PC-3 (cell line): ENCODE measurements at regions not wholly inside any gene's neighbourhood (a gene's known extent, or its start where the extent isn't known, plus 50 kb on each side); places are given as distances from the start of the nearest gene placed in this dataset.

ENCODE experiments used
- ATAC-seq: fragments of 200-7000 bp; cut with Tn5 transposase; 2 replicates; pipeline ENCODE4 v1.9.1; 2020; ENCODE audit warnings: mild to moderate bottlenecking, moderate library complexity
- BruUV-seq: library from RNA; stranded (reverse); fragments of 400-500 nt; replicated peaks from 2 replicates; lab custom pipeline; 2021; lab: Mats Ljungman, UMichigan
- CTCF ChIA-PET: fragments of 300-600 bp; sonication (Branson Sonifier 250); formaldehyde crosslinking; loops from one replicate; lab custom pipeline; 2022; ENCODE audit warnings: antibody characterized with exemption; lab: Charles Lee
- POLR2A ChIA-PET: fragments of 300-600 bp; sonication (Branson Sonifier 250); formaldehyde crosslinking; loops from one replicate; lab custom pipeline; 2022; ENCODE audit warnings: antibody characterized with exemption; ENCODE audit not compliant: unreplicated experiment; lab: Charles Lee
- DNase-seq: peaks from one replicate; pipeline ENCODE4 v3.0.0-alpha.2; 2015
- H2AFZ ChIP-seq: fragments of 300-600 bp; sonication (generic); 2 replicates; pipeline ENCODE4 v1.6.0; 2016; ENCODE audit warnings: antibody characterized with exemption, low read length
- H3F3A ChIP-seq: fragments of 300-600 bp; sonication (generic); one replicate; pipeline ENCODE4 v1.6.0; 2017; ENCODE audit warnings: antibody characterized with exemption, low read length, control low read depth, mild to moderate bottlenecking; ENCODE audit not compliant: unreplicated experiment
- H3K27ac ChIP-seq: fragments of 300-600 bp; sonication (generic); 2 replicates; pipeline ENCODE4 v1.5.1; 2016; ENCODE audit warnings: mild to moderate bottlenecking, low read length
- H3K27me3 ChIP-seq: fragments of 300-600 bp; sonication (generic); 2 replicates; pipeline ENCODE4 v1.6.1; 2016; ENCODE audit warnings: low read length, mixed read lengths
- H3K36me3 ChIP-seq: fragments of 300-600 bp; sonication (generic); 2 replicates; pipeline ENCODE4 v1.6.1; 2016; ENCODE audit warnings: low read depth, mixed run types, low read length, mixed read lengths
- H3K4me1 ChIP-seq: fragments of 300-600 bp; sonication (generic); 2 replicates; pipeline ENCODE4 v1.5.1; 2016; ENCODE audit warnings: low read length; ENCODE audit not compliant: insufficient read depth
- H3K4me2 ChIP-seq: fragments of 300-600 bp; sonication (generic); 2 replicates; pipeline ENCODE4 v1.6.0; 2016; ENCODE audit warnings: low read length
- H3K4me3 ChIP-seq: fragments of 300-600 bp; sonication (generic); 2 replicates; pipeline ENCODE4 v1.5.1; 2016; ENCODE audit warnings: mild to moderate bottlenecking, low read length, mixed read lengths
- H3K79me2 ChIP-seq: fragments of 300-600 bp; sonication (generic); 2 replicates; pipeline ENCODE4 v1.6.1; 2017; ENCODE audit warnings: low read length, mixed read lengths
- H3K9ac ChIP-seq: fragments of 300-600 bp; sonication (generic); 2 replicates; pipeline ENCODE4 v1.6.0; 2016; ENCODE audit warnings: mild to moderate bottlenecking, low read length
- H3K9me2 ChIP-seq: fragments of 300-600 bp; sonication (generic); replicated peaks from 2 replicates; pipeline ENCODE4 v1.6.1; 2016; ENCODE audit warnings: mixed run types, low read length, mixed read lengths
- H3K9me3 ChIP-seq: fragments of 300-600 bp; sonication (generic); 2 replicates; pipeline ENCODE4 v1.6.1; 2016; ENCODE audit warnings: low read length, mixed read lengths
- H4K20me1 ChIP-seq: fragments of 300-600 bp; sonication (generic); 2 replicates; pipeline ENCODE4 v1.6.1; 2016; ENCODE audit warnings: low read length, mixed read lengths
- EZH2 ChIP-seq: fragments of 300-600 bp; sonication (generic); IDR thresholded peaks from one replicate; pipeline ENCODE4 v1.6.1; 2017; ENCODE audit warnings: antibody characterized with exemption, mild to moderate bottlenecking, low read length; ENCODE audit not compliant: unreplicated experiment
- EZH2phosphoT487 ChIP-seq: fragments of 300-600 bp; sonication (generic); IDR thresholded peaks from 2 replicates; pipeline ENCODE4 v1.6.1; 2018; ENCODE audit warnings: mild to moderate bottlenecking, antibody characterized with exemption, low read length, borderline replicate concordance
- intact Hi-C: fragments of 100-400 bp; cut with micrococcal nuclease; formaldehyde crosslinking; loops from 2 replicates; pipeline ENCODE4 v1.9.0; 2023
- TF ChIP-seq, protein P1 (sequence below): fragments of 300-600 bp; sonication (generic); conservative IDR thresholded peaks from 2 replicates; pipeline ENCODE4 v1.5.1; 2017; ENCODE audit warnings: antibody characterized with exemption, low read depth, mild to moderate bottlenecking, low read length

DNA sequence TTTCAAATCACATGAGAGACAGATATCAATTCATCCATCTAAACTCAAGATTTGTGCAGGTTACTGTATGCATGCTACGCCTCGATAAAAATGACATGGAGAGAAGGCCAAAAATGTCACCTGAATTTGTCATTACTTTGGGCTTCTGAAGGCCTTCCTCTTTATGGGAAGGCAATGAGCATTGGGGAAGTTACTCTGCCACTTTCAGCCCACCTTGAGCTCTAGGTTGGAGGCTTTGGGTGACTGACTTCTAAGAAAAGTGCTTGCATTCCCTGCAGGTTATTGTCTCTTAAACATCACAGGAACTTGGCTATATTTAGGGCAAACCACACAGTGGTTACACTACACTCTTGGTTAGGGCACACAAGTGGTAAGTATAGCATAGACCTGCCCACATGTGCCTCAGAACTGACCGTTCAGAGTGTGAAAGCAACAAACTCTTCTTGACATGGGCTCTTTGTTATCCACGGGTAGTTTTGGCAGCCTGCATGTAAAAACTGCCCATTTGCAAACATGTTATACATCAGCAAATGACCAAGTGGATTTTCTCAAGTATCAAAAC, 169.5 kb downstream of the ZNF608 start:
- Histone ChIP-seq H3K27ac (no peak overlapping the region), H3K27me3 (no peaks in the 10 kb centered on the region), H3K36me3 (no peaks in the 10 kb centered on the region), H3K9me2 (no peaks in the 10 kb centered on the region), H3K9ac (no peak overlapping the region), H3F3A (no peaks in the 10 kb centered on the region), H2AFZ (no peak overlapping the region), H3K4me1 (no peaks in the 10 kb centered on the region), H3K4me2 (no peak overlapping the region), H3K79me2 (no peaks in the 10 kb centered on the region), H3K4me3 (no peak overlapping the region), H4K20me1 (no peaks in the 10 kb centered on the region), H3K9me3 (no peaks in the 10 kb centered on the region)
- no peak for ATAC-seq
- no peak for TF ChIP-seq EZH2phosphoT487
- TF ChIP-seq, protein P1, sequence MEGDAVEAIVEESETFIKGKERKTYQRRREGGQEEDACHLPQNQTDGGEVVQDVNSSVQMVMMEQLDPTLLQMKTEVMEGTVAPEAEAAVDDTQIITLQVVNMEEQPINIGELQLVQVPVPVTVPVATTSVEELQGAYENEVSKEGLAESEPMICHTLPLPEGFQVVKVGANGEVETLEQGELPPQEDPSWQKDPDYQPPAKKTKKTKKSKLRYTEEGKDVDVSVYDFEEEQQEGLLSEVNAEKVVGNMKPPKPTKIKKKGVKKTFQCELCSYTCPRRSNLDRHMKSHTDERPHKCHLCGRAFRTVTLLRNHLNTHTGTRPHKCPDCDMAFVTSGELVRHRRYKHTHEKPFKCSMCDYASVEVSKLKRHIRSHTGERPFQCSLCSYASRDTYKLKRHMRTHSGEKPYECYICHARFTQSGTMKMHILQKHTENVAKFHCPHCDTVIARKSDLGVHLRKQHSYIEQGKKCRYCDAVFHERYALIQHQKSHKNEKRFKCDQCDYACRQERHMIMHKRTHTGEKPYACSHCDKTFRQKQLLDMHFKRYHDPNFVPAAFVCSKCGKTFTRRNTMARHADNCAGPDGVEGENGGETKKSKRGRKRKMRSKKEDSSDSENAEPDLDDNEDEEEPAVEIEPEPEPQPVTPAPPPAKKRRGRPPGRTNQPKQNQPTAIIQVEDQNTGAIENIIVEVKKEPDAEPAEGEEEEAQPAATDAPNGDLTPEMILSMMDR: no peak
- TF ChIP-seq EZH2: no peak
- ChIA-PET POLR2A (no interaction called here), CTCF (no interaction called here)
- intact Hi-C loops: no loop called here
- DNase-seq: no peak
- no TSS peak for BruUV-seq

DNA sequence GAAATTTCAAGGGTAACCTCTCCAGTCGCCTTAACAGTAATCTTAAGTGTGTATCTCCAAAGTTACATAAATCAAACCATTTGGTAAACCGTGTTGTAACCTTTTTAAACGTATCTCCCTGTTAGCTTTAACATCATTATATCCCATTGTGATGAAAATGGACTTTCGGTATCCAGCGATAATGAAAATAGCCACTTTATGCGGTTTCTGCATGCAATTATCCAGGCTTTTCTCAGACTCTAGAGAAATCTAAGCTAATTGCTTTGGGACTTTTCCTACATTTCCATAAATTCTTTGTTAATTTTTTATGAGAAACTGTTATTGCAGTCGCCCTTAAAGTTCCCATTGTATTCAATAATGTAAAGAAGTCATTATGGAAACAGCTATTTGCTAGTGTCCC, 170.7 kb downstream of the ZNF608 start:
- Histone ChIP-seq H3K4me2 (no peak overlapping the region), H3K4me3 (no peak overlapping the region), H3K9ac (no peak overlapping the region), H3K27ac (no peak overlapping the region), H3K4me1 (no peaks in the 10 kb centered on the region), H3F3A (no peaks in the 10 kb centered on the region), H4K20me1 (no peaks in the 10 kb centered on the region), H3K36me3 (no peaks in the 10 kb centered on the region), H2AFZ (no peak overlapping the region), H3K9me3 (no peaks in the 10 kb centered on the region), H3K27me3 (no peaks in the 10 kb centered on the region), H3K79me2 (no peaks in the 10 kb centered on the region), H3K9me2 (no peaks in the 10 kb centered on the region)
- intact Hi-C loops: no loop called here
- TF ChIP-seq, protein P1: no peak
- no peak for TF ChIP-seq EZH2phosphoT487
- no peak for ATAC-seq
- CTCF ChIA-PET: no interaction called here
- no TSS peak for BruUV-seq
- no peak for DNase-seq
- POLR2A ChIA-PET: no interaction called here

DNA sequence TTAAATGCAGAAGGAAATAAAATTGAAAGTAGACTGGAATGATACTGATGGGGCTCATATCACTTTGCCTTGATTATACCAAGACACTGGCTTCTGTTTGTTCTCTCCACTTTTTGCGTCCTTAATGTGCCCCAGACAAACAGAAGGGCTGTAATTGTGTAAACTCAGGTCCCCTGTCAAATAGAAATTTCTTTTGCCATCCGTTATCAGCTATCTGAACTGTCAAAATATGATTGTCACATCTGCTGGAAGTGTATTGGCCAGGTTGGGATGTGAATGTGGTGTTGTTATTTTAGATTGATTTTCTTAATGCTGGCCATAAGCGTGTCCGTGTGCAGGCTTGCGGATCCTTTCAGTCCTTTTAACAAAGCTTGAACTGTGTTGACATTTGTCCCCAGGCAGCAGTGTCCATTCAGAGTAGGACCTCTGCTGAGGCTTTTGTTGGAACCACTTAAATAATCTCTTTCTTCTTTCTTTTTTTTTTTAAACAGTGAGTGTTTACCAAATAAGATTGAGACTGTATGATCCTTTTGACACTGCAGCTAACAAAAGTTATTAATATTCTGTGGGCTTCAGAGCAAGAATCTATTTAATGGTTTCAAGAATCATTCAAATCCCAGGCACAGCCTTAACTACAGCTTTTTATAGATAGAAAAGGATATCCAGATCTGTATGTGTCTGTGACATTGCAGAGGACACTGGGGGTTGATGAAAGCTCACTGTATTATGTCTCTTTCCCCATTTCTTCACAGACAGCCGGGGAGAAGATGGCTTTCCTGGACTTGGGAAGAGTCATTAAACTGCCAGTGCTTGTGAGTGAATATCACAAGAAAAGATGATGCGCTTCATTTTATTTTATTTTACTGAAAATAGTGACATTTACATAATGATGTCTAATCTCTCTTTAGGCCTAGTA, 171.7 kb downstream of the ZNF608 start:
- intact Hi-C loops: no loop called here
- no peaks in the 10 kb centered on the region for H3K4me1 ChIP-seq
- ChIA-PET POLR2A (no interaction called here), CTCF (no interaction called here)
- BruUV-seq: no TSS peak
- H3K79me2 ChIP-seq: no peaks in the 10 kb centered on the region
- H3K9ac ChIP-seq: no peak overlapping the region
- no peaks in the 10 kb centered on the region for H4K20me1 ChIP-seq
- H3K9me2 ChIP-seq: no peaks in the 10 kb centered on the region
- ATAC-seq (no peak), DNase-seq (no peak)
- H3K27ac ChIP-seq: no peak overlapping the region
- no peak overlapping the region for H2AFZ ChIP-seq
- H3F3A ChIP-seq: no peaks in the 10 kb centered on the region
- H3K27me3 ChIP-seq: no peaks in the 10 kb centered on the region
- TF ChIP-seq, protein P1: no peak
- TF ChIP-seq EZH2phosphoT487 (no peak), EZH2 (no peak)
- H3K9me3 ChIP-seq: no peaks in the 10 kb centered on the region
- no peak overlapping the region for H3K4me2 ChIP-seq
- no peak overlapping the region for H3K4me3 ChIP-seq
- H3K36me3 ChIP-seq: no peaks in the 10 kb centered on the region
